HG03064 (cell line): ENCODE measurements at regions not wholly inside any gene's neighbourhood (a gene's known extent, or its start where the extent isn't known, plus 50 kb on each side); places are given as distances from the start of the nearest gene placed in this dataset.

Experiments
- ATAC-seq: cut with Tn5 transposase; IDR thresholded peaks from one replicate; pipeline ENCODE4 v1.9.1; 2021; ENCODE audit warnings: low read depth; ENCODE audit not compliant: unreplicated experiment

DNA sequence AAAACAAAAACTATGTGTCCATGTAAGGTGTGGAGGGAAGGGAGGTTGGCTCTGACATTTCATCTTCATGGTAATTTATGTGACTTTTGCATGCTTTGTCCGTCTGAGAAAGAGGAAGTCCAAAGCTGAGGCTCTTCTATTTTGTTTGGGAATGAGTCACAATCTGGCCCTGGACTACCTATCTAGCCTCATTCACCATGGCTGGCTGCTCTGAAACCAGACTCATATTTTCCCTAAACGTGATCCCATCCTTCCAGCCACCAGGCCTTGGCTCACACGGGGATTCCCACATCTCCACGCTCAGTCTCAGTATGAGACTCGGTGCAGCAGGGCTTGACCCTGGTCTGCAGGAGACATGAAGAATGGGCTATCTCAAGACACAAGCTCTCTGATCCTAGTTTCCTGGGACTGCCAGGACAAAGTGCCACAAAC lies 672.8 kb downstream of the ACTL7B start:
- peak; percentile 62 for ATAC-seq

DNA sequence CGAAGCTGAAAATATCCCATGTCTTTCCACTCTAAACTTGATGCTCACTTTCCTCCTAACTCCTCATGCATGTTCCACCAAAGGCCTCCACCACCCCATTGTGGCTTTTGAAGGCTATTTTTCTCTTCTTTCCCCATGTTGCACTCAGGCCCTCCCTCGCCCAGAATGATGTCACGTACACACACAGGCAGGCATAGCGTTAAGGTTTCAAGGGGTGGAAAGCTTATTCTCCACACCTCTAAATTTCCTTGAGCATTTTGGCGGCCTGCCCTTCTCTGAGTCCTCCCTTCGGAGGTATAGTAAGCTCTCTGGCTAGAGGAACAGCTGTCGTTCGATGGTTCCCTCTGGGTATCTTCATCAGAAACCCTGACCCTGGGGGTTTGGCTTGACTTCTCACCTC lies 673.5 kb downstream of the ACTL7B start:
- ATAC-seq, result no peak

DNA sequence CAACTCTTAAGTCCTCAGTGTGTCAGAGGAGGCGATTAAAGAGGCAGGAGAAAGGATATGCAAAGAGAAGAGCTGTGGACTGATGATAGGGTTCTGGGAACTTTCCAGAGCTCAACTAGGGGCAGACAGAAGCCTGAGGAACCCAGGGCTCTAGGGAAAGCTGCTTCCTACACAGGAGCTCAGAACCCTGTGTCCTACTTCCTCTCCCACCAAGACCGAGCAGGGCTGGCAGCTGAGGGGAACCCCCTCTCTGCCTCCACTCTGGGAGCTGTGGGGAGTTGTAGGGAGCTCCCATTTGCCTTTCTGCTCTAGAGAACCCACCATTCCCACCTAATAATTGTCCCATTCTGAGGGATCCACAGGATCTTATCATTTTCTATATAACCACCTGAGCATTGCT lies 674.3 kb downstream of the ACTL7B start:
- ATAC-seq, result no peak

DNA sequence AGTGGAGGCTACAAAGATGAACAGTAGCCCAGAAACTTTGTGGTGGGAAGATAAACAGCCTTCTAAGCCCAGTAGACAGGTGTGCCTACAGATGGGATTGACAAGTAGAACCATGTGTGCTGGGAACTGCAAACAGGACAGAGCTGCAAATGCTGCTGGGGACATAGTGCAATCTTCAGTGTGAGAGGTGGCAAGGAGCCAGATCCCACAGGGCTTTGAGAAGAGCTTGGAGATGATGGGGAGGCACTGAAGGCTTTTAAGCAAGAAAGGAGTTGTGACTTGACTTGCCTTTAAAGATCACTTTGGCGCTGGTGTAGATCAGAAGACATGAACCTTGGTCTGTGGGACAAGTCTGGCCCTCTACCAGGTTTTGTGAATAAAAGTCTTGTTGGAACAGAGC lies 675.2 kb downstream of the ACTL7B start:
- no peak for ATAC-seq

DNA sequence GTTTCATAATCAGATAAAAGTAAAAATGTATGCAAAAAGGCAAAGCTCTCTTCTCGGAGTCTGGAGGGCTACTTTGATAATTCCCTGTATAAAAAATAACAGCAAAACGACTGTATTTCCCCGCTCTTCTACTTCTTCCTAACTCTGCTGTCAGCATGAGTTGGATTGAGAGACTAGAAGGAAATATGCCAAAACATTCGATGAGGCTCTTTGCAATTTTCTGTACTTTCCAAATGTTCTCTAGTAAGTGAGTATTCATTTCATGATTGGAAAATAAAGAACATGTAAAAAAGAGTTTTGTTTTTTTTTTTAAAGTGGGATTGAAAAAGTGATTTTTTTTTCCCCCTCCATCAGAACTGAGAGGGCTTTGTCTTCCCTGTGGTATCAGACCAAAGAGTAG lies 677.5 kb downstream of the ACTL7B start:
- ATAC-seq, result no peak

DNA sequence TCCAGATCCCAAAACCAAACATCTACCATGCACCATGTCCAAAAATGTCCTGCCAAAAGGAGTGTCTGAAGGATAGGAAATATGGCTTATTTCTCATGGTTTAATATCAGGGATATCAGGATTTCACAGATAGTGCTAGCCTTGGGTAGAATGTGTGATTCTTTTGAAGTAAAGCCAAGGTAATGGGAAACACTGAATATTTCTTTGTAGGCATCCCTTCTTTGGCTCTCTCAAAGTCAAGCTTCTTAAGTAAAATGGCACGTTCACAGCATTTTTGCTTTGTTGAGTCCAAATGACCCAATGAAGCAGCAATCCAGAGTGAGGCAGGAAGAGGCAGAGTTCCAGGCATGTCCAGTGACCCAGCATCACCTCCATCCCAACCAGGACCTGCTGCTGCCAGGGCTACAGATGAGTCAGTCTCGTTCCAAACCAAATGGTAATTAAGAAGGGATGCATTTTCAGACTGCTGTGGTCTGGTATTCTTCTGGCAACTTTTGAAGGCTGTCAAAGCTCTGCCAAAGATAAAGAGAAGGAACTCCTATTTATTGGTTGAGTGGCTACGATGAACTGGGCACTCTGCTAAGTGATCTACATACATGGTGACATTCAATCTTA lies 678.8 kb upstream of the KLF4 start:
- ATAC-seq, result no peak

DNA sequence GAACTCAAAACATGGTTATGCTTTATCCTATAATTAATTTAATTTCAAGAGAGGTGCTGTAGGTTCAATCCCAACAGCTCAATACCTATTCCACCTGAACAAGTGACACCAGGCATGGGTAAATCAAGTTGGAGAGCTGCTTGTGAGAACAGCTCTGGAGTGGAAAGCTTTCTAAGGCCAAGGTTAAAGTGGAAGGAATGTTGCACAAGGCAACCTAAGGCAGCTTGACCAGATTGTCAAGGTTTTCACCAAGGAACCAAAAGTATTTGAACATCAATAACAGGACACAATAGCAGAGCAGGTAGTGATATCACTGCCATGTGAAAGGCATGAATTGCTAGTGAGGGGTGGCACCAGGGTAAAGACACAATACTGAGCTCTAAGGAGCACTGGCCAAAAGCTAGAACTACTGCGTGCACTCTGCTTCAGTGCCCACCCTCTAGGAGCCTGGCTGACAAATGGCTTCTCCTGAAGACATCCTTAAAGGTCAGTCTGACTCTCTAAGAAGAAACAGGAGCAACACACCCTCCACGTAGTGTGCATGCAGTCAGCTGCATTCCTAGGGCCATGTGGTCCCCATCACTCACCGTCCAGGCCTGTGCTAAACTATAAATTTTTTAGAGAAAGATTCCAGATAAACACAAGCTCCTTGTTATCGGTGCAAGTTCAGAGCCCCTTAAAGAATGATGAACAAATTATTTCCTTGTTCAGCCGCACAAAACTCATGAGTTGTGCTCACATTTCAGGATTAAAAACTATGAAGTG lies 677.7 kb upstream of the KLF4 start:
- no peak for ATAC-seq

DNA sequence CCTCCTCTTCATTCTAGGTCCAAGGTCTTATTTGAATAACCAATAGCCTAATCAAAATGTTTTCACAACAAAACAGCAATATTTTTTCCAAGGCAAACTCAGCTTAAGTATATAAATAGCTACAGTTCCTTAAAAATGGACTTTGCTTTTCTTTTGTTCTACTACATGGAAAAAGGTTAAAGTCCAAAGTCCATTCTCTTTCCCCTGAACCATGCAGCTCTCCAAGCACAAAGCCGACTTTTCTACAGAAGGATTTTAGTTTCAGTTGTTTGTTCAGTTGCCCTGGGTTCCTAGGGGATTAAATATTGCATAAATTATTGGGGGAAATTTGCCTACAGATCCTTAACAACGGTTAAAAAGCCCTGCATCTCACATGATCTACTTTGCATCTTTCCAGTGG lies 677.0 kb upstream of the KLF4 start:
- no peak for ATAC-seq

DNA sequence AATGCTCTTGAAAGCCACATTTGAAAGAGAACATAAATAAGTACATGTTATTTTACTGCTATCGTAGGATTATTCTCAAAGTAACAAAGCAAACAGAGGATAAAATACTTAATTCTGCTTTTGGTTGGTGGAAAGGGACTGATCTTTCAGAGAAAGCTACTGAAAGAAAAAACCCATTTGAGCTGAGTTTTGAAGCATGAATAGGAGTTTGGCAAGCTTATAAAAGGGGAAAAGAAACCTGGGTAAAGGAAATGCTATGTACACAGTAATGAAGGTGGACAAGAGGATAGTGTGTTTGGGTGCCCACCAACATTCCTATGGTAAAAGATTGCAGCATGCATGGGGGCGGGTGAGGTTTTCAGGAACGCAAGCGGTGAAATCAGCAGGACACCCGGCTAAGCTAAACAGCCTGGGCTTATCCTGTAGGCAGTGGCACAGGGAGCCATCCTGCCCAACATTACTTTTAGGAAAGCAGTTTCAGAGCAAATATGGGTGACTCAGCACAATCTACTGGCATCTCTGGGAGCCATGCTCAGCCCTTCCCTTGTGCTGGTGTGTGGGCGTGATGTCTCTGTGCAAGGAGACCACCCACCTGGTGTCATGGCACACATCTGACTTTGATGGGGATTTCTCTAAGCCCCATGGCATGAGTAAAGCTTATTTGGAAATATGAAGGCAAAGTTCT lies 673.9 kb upstream of the KLF4 start:
- no peak for ATAC-seq

DNA sequence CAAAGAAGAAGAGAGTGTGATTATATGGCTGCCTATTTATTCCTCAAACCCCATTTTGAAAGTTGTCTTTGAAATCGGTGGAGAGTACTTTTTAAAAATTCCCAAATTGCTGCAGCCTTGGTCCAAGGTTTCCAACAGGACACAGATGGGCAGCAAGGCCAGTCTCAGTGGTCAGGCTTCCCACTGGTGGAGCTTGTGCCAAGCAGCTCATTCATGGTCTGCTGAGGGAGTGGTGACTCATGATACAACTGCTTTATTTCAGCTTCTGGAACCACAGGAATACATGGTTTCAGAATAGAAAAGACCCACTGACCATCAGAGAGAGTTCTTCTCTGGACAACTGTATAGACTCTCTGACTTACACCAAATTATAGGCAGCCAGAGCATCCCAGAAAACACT lies 673.1 kb upstream of the KLF4 start:
- no peak for ATAC-seq

DNA sequence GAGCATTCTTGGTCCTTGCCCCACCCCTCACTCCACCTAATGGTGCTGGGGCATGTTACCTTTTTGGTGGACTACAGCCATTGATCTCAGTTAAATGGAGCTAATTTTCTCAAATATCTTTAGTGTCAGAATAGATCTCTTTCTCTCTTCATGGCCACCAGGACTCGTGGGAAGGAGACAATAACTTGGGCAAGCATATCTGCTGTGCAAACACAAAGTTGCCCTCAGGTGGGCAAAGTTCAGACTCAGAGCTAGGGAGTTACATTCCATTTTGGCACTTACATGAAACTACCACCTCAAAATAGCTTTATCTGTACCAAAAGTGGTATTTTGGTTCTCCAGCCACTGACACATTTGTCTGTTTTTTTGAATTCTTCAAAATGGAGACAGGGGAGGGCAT lies 671.9 kb upstream of the KLF4 start:
- no peak for ATAC-seq

DNA sequence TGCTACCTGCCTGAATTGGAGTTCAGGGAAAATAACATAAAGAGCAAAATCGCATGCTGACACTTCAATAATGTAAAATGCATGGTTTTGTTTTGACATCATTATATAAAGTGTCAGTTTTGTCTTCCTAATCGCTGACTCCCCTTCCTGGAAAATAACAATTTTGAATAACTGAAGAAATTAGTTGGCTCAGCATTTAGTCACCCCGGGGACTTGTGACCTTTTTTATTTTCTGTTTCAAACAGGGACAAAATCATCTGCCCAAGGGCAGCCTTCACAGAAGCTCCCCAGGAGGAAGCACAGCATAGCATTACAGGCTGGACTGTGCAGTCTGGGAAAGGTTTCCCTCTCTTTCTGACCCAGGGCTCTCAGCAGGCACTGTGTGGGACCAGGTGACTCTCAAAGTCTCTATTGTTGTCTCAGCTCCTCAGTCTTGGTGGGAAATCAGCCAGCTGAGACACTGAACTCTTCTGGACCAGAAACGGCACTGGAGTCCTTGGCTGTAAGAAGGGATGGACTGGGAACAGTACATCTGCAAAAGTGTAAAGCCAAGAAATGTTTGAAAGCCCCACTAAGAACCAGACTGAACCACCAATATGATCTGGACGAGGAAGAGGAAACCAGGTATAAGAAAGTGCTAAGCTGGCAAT lies 671.3 kb upstream of the KLF4 start:
- ATAC-seq, result no peak

DNA sequence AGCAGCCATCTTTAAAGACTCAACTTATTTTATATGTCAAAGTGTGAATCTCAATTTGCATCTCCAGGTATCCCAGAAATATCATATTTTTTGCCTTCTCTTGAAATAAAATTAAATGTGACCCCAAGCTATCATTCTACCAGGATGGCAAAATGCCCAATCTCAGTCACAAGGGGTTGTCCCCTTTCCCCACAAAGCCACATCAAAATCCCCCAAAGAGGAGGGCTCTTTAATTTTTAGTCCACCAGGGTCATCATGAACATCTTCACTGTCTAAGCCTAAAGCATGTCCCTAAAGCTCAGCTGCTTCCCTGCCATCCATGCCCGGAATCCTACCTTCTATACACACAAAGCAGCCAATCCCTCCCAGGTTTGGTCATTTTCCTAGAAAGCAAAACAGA lies 670.5 kb upstream of the KLF4 start:
- ATAC-seq, result no peak

DNA sequence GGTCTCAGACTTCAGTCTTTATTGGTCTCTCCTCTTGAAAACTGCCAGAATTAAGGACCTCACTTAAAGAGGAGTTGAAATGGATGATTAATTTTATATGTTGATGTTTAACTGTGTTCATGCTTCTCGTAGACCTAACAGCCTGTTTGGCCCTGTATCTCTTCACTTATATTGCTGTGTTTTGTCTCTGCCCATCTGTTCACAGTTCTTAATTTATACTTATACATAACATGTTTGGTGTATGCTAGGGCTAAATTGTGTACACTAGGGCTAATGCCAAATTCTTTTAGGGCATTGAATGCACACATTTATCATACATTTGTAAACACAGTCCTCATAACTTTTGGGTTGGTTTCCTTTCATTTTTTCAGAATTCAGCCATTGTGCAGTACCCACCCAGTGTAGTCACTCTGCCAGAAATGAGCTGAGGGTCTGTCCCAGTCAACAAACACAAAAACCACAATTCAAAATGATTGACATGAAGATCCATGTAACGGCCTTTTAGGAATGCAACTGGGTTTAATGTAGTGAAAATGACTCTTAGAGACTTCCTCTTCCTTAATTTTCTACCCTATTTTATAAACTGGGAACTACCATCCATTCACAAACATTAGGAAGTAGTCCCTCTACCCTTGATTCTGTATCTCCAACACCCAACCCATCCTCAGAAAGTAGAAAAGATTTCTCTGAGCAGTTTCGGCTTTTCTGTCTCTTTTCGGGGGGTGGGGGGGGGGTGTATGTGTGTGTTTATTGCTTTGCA lies 668.8 kb upstream of the KLF4 start:
- ATAC-seq, result no peak

DNA sequence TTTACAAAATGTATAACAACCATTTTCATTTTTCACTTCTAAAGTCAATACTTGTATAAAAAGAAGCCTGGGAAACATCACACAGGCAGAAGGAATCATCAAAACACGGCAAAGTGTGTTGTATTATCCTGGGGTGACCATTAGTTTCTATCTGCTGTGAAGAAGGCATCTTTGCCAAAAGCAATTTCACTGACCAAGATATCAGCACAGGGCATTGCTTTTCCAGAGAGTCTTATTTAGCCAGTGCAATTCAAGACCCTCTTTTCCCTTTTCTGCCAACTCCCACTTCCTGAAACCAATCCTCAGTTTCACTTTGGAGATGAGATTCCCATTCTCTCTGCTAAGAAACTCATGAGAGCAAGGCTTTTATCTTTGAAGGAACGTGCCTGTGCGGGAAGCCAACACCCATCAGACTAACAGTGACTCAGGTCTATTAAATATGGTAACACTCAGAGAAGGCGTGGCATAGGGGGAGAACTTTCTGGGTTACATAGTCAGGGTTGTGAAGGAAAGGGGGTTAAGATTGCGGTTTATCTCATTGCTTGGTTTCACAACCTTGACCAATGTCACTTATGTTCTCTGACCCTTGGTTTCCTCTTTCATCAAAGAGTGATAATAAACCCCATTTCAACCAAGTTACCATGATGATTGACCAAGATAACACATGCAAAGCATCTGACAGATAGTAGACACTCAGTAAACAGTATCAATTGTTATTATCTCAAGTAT lies 666.9 kb upstream of the KLF4 start:
- ATAC-seq, result no peak

DNA sequence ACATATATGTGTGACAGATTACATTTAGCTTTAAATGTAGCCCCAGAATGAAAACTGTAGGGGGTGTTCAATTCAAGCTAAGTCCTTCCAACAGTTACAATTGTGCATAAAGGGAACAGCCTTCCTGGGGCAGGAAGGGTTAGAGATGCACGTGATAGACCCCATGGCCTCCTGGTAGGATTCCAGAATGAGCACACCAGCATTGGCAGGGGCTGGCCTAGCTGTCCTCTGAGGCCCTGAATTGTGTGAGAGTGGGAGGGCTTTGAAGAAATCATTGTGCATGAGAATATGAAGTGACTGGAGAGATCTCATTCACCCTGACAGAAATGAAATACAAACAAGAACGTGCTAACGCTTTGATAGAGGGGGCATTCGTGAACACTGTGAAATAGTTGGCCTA lies 663.8 kb upstream of the KLF4 start:
- no peak for ATAC-seq

DNA sequence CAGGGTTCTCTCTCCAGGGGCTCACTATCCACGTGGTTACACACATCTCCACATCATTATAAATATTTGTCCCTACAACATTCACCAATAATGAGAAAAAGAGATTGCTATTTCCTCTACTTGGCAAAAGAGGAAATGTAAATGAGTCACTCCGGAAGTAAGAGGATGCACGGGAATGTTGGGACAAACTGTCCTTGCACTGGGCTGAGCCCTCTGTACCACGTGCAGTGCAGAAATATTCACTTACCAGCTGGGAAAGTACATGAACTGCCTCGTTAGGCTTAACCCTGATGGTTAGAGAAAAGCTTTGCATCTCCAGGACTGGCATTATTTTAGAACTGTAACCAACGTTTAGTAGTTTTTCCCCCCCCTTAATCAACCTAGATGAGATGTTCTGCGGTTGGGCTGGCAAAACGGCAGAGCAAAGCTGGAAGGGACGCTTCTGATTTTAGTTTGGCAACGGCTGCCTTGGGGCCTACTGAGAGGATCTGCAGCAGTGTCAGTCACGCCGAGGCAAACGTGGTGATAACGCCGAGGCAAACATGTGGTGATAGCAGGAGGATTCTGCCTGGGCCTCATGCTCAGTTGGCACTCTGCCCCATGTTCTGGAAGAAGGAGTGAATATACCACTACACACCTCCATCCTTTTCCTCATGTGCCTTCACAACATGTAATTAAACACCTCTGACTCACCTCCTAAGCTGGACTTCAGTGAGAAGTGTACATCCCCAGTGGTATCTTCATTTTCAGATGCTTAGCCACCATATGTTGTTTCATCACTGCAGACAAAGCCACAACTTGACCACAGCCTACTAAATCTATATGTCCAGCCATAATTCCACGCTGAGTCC lies 661.4 kb upstream of the KLF4 start:
- ATAC-seq, result no peak

DNA sequence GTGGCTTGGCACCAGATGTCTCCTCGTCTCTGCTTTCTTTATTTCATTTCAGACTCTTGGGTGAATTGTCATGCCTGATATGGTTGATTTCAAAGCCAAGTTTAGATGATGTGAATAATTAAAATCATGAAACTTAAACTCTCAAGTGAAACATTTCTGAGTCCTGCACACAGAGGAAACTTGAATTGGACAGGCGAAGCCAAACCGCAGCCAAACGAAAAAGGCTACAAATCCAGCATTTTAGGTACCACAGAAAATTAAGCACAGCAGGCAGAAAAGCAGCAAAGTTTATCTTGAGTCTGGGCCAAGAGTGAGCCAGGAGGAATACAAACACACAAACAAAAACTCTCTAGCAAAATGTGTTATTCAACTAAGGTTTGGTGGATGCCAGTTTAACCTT lies 659.8 kb upstream of the KLF4 start:
- ATAC-seq, result no peak

DNA sequence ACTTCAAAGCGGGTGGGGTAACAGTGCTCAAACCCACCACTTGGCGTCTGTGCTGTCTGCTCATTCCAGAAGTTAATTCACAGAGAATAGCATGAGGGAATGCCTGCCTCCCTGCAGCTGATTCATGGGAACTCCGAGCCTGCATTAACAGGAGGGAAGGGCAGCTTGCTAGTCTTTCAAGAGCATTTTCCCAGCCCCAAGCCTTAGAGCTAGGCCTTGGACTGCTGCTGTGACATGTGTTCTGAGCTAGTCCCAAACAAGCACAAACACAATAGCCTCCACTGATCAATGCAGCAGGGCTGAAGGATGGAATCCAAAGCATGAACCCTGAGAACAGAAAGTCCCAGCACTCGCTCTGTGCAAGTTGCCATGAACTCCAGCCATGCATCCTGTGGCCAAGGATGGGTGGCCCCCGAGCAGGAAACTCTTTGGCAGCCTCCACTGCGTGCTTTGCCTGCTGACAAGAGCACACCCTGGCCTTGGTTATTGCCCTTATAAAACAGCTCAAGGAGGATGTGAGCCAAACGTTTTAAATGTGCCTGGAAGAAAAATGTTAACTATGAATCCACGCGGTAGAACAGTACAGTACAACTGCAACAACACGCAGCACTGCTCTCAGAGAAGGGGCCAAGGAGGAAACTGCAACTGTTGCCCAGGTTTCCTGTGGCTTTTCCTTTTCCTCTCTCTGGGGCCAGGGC lies 653.1 kb upstream of the KLF4 start:
- ATAC-seq, result no peak
